ENCODE measurements at regions not wholly inside any gene's neighbourhood (a gene's known extent, or its start where the extent isn't known, plus 50 kb on each side); places are given as distances from the start of the nearest gene placed in this dataset.

DNA sequence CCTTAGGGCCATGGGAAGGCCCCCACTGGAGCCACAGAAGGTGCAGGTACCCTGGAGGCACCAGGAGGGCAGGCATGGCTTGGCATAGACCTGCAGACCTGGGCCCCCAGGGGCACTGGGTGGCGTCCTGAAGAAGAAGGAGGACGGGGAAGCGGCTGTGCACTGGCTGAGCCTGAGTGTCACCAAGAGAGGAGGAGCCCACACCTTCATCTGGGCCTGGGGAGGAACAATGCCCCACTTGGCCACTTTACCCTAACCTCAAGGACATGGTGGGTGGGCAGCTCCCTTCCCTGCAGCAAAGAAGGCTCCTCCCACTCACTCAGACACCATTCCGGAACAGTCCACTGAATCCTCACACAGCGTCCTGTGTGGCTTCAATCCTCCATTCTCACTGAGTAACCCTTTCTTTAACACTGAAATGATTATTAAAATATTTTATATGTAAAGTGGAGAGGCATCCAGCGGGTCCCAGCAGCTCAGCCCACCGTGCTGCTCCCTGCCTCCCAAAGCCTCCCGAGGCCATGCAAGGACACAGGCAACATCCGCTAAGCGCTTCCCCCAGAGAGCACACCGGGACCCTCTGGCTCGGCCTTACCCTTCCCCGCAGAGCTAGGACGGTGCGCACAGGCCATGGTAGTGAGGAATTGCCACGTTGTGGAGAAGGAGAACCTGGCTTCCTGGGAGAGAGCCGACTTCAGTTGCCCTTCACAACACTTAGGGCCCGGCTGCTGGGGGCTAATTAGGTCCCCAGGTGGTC lies 516.7 kb upstream of the MGMT start:
- no peak overlapping the region for H3K4me3 ChIP-seq (ENCODE audit: low read length)
- DNase-seq (ENCODE audit: low read depth) = no peak
- TF ChIP-seq, protein P1, sequence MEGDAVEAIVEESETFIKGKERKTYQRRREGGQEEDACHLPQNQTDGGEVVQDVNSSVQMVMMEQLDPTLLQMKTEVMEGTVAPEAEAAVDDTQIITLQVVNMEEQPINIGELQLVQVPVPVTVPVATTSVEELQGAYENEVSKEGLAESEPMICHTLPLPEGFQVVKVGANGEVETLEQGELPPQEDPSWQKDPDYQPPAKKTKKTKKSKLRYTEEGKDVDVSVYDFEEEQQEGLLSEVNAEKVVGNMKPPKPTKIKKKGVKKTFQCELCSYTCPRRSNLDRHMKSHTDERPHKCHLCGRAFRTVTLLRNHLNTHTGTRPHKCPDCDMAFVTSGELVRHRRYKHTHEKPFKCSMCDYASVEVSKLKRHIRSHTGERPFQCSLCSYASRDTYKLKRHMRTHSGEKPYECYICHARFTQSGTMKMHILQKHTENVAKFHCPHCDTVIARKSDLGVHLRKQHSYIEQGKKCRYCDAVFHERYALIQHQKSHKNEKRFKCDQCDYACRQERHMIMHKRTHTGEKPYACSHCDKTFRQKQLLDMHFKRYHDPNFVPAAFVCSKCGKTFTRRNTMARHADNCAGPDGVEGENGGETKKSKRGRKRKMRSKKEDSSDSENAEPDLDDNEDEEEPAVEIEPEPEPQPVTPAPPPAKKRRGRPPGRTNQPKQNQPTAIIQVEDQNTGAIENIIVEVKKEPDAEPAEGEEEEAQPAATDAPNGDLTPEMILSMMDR (IDR thresholded peaks at IDR 0.05; ENCODE audit: insufficient read depth, low read depth, low read length, missing control alignments) = no peak

DNA sequence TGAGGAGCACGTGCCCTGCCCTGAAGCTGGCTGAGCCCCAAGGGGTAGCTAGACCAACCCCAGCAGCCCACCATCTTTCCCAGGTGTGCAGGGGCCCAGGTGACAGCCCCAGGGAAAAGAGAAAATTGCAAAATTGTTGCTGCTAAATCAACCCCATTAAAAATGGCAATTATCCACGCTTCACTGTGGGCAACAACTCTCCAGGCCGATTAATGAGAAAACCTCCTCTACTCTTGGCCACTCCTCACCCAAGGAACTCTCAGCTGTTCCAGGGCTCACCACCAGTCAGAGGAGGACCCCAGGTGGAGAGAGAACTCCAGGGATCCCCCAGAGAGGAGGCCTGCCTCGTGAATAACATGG lies 516.1 kb upstream of the MGMT start:
- TF ChIP-seq, protein P1 (IDR thresholded peaks at IDR 0.05; ENCODE audit: insufficient read depth, low read depth, low read length, missing control alignments) = no peak
- no peak overlapping the region for H3K4me3 ChIP-seq (ENCODE audit: low read length)

DNA sequence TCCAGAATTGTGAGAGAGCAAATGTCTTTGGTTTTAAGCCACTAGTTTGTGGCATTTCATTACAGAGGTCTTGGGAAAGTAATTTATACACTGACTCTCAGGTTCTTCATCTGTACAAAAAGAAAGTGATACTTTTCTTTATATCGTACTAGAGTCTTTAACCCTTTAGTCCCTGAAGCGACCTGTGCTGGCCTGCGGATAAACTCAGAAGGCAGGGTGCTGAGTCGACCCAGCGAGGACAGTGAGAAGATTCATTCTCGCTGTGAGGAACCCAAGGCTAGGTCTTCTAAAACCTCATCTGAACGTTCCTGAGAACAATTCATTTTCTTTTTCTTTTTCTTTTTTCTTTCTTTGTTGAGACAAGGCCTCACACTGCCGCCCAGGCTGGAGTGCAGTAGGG lies 514.2 kb upstream of the MGMT start:
- TF ChIP-seq, protein P1 (IDR thresholded peaks at IDR 0.05; ENCODE audit: insufficient read depth, low read depth, low read length, missing control alignments) = no peak
- no peak for DNase-seq (ENCODE audit: low read depth)
- no peak overlapping the region for H3K4me3 ChIP-seq (ENCODE audit: low read length)

More for the DNA sequence above, 516.1 kb upstream of the MGMT start:
- DNase-seq (ENCODE audit: low read depth) = no peak

DNA sequence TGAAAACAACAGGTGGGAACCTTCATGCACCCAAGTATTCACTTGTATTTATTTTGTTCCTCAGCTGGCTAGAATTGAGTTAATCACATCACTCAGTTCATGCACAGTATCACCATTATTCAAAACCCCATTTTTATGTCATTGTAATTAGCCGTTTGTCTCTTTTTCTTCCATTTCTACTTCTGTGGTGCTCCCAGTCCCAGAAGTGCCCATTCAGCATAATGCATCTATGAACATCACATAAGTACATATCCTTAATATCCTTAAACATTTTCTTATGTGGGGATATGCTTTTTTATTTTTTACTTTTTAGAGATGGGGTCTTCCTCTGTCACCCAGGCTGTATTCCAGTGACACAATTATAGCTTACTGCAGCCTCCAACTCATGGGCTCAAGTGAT lies 510.9 kb upstream of the MGMT start:
- DNase-seq (ENCODE audit: low read depth) = no peak
- TF ChIP-seq, protein P1 (IDR thresholded peaks at IDR 0.05; ENCODE audit: insufficient read depth, low read depth, low read length, missing control alignments) = no peak
- H3K4me3 ChIP-seq (ENCODE audit: low read length) = no peak overlapping the region

DNA sequence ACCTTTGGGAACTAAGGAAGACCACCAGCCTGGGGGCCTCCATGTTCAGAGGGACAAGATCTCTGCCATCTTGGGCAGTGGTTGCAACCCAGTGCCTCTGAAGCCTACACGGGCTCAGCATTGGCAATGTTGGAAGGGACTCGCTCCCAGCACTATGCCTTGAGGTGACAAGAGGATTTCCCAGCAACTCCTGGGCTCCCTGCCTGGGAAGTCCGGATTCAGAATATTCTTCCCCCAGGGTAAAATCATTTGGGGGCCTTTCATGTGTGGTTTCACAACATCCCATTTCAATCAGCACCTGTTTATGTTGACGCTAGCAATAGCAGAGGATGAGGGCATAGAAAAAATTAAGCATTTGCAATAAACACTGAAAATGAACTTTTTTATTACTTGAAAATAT lies 509.8 kb upstream of the MGMT start:
- DNase-seq (ENCODE audit: low read depth) = no peak
- no peak overlapping the region for H3K4me3 ChIP-seq (ENCODE audit: low read length)
- TF ChIP-seq, protein P1 (IDR thresholded peaks at IDR 0.05; ENCODE audit: insufficient read depth, low read depth, low read length, missing control alignments) = no peak

DNA sequence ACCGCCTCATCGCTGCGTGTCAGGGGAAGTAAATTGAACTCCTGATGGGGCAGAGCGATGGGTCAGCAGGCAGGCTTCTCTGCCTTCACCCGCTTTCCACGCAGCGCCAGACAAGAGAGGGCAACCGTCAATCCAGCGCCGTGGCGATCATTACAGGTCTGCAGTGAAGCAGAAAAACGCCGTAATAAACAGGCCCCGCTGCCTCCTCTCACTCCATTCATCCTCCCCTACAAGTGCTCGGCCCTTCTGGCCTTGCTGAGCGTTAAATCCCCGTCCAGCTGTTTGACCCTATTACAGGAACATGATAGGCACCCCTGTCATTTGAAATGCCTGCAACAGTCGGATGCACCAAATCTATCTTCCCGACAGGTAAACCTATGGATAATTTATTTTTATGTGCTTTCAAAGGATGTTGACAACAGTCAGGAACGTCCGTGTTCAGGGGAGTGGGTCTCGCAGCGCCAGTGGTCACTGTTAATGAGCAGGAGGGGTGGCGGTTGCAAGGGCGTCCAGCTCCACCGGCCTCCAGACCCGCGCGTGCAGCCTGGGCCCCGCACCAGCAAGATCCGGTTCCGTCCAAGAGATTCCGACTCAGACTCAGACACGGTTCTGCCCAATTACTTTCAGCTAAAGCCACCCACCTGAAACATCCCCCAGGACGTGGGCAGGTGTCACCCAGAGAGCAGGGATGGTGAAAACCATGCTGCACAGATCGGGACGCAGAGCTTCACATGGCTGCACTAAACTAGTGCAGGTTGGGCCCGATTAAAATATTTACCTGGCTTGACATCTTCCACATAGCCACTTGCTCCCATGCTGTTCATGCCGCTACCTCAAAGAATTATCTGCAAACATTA lies 508.0 kb upstream of the MGMT start:
- no peak overlapping the region for H3K4me3 ChIP-seq (ENCODE audit: low read length)
- no peak for DNase-seq (ENCODE audit: low read depth)
- TF ChIP-seq, protein P1 (IDR thresholded peaks at IDR 0.05; ENCODE audit: insufficient read depth, low read depth, low read length, missing control alignments) = no peak

Data from epithelial cell of esophagus (primary cell).